ENCODE measurements at regions not wholly inside any gene's neighbourhood (a gene's known extent, or its start where the extent isn't known, plus 50 kb on each side); places are given as distances from the start of the nearest gene placed in this dataset.
"Not testable (repeated sequence)": the region's sequence is repeated elsewhere in the genome, so short reads cannot be mapped to it uniquely, and the experiment has no call there.

DNA sequence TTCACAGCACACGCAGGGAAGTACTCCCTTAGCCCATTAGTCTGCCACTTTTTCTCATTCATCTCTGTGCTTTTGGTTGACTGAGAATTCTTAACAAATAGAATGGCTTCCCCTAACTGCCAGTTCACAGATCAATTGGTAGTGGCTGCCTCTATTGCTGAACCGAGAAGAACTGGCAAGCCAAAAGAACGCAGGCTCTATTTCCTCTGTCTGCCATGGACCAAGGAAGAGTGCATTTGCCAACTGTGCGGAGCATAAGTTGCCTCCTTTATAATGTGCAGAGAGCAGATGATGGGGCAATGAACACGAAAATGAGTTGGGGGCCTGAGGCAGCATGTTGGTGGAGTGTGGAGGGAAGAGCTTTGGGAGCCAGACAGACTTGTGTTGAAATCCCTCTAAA is 483.1 kb upstream of the CAMK1G start:
- no peak for DNase-seq

DNA sequence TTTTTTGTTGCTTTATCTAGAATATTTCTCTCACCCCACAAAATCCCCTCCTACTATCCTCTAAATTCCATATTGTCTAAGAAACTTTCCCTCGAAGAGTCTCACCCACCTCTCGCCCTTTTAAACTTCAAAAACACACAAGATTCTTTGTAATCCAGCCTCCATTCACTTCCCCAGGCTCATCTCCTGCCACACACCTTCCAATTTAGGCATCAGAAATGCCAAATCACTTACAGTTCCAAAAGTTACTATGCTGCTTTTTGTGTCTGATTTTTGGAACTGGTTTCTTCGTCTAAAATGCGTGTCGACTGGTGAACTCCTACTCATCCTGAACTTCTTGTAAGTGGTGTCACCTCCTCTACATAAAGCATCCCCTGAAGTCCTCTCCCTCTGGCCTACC is 482.4 kb upstream of the CAMK1G start:
- DNase-seq, result no peak

DNA sequence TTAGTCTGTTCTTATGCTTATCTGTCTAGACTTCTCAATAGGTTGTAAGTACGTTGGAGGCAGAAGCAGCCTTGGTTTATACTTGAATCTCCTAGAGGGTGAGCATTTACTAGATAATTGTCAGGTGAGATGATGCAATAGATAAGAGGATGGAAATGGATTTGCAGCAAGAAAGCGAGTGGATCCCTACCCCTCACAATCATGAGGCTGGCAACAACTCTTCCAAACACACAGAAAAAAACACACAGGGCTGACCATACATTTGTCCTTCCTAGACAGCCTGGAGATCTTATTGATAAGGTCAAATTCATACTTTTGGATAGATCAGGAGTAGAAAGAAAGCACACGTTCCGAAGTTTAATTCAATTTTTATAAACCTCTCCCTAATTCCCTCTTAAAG is 481.4 kb upstream of the CAMK1G start:
- no peak for DNase-seq

DNA sequence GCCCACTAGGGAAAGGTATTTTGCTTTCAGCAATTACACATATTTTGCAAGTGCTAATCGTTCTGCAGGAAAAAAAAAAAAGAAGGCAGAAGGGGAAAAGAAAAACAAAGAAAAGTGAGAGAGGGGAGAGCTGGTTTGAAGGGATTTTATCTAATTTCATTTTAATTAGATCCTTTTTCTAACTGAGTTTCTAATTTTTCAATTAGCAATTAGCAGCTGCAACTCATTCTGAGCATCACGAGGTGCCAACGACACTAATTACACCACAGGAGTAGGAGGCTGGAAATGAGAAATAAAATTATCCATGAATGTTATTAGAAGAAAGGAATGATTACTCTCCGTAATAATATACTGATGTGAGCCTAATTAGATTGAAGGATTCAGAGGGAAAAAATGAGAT is 481.0 kb upstream of the CAMK1G start:
- no peak for DNase-seq

DNA sequence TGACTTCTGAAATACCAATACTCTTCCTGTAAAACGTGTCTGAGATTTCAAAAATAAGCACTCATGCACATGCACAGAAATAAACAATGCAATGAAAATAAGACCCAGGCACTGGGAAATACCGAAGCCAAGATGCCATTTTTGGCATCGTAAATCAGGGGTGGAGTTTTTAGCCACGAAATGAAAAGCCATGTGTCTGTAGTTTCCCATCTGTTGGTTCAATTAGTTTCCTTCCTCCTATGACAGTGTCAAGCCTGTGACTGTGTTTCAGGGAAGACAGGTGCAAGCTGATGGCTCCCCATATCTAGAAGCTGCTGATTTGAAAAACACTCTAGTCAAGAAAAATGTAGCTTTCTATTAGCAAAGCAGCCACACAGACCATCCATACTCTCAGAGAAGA is 480.4 kb upstream of the CAMK1G start:
- no peak for DNase-seq

DNA sequence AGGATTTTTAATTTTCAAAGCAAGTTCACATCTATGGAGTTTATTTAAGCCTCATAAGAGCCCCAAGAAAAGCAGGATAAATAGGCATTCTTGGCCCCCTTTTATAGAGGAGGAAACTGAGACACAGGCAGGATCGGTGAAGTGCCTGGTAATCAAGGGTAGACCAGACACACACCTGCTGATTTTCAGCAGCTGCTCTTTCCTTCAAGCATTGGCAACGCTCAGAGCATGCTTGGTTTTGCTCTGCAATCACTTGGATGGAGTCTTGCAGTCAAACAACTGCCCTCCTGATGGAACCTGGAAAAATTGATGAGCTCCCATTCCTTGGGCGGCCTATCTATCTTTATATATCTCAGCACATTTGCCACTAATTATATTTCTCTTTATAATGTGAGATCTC is 478.9 kb upstream of the CAMK1G start:
- DNase-seq, result no peak

DNA sequence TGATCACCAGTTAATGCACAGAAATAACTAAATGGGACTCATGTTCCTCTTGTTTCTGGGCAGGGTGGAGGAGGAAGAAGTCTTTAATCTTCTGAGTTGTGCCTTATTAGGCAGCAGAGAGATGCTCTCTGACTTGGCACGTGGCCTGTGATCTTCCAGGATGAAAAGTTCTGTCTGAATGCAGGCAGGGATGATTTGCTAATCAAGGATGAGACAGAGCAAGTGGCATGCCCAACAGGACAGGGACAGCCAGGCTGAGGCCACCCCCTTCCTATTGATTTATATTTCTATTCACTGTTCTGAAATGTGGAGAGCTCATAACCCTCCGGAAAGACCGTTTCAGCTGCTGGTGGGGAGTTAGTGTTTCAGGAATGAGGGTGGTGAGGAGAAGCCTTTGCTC is 477.8 kb upstream of the CAMK1G start:
- no peak for DNase-seq

DNA sequence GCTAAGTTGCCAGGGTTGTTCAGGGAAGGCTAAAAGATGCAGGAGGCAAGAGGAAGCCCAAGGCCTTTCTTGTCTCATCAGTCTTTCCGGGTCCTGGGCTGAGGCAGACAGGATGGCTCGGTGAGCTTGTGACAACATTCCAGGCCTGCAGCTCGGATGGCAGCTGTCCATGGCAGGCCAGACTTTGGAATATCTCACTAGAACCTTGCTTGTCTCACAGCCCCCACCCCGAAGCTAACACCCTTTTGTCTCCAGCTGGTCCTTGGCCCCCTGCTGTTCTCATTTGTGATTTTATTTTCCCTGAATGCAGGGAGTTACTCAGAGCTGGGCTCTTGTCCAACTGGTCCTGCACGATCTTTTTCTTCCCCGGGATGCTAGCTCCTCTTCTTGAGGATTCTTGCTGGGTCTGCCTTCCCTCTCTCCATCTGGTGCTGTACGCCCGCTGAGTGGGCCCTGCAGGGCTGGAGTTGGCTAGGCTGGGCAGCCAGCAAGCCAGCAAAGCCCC is 477.2 kb upstream of the CAMK1G start:
- DNase-seq, result no peak

DNA sequence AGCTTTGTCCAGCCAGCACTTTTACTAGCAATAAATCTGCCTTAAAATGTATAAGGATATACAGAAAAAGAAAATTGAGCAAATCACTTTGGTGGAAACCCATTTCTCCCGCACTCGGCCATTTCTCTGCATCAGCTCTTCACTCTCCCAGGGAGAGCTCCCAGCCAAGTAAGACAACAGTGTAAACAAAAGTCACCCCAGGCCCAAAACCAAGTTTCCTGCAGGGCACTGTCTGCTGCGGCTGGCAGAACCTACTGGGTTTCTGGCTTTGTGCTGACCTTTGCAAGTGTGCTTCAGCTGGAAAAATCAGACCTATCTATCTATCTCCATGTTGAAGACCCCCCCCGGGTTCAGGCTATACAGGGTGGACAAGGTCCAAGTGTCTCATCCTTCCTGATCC is 476.7 kb upstream of the CAMK1G start:
- no peak for DNase-seq

DNA sequence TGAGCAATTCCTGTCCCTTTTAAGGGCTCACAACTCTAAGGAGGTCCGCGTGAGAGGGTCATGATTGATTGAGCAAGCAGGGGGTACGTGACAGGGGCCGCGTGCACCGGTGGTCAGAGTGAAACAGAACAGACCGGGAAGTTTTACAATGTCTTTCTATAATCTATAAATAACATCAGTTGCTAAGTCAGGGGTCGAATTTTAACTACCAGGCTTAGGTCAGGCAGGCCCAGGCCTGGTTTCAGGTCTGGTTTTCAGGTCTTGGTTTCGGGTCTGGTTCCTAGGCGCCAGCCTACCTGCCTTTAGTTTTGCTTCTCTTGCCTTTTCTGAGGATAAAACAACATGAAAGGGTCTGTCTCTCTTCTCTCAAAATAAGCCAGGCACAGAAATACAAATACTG is 476.0 kb upstream of the CAMK1G start:
- DNase-seq, result no peak

DNA sequence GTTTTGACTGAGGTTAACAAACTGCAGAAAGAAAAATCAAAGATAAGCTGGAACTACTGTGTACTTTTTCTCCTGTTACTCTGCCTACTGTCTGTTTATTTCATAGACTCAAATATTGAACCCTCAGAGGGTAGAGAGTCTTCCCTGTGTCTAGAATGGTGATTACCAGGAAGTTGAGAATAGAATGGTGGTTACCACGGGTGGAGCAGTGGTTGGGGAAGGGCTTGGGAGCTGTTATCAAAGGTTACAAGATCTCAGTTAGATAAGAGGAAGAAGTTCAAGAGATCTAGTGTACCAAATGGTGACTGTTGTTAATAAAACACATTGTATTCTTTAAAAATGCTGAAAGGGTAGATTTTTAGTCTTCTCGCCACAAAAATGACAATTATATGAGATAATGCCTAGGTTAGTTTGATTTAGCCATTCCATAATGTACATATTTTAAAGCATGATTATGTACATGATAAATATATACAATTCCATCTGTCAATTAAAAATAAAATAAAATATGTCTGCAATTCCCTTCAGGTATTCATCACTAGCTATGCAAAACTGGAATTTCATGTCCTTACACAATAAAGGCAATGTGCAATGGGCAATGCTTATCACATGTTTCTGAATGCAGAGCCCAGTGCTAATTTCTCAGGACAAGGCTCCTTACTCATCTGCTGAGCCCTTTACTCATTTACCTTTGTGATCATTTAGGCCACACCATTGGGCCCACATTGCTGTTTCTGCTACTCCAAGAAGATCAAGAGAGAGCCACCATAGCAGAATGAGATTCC is 474.3 kb upstream of the CAMK1G start:
- DNase-seq, result no peak

DNA sequence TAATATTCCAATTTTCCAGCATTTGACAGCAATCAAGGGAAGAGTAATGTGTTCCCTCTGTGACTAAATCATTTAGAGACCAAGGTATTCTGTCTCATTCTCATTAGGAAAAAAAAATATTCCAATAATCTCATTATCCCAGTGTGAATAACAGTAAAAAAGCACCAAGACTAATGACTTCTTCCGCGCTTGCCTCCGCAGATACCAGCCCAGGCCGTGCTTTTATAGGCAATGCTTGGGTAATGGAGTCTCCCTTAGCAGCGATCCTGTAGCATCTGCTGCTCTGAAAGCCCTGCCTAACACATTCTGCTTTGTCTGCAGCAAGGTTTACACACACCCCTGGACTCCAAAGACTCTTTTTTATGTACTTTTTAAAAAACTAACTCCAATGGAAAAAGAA is 470.0 kb upstream of the CAMK1G start:
- no peak for DNase-seq

DNA sequence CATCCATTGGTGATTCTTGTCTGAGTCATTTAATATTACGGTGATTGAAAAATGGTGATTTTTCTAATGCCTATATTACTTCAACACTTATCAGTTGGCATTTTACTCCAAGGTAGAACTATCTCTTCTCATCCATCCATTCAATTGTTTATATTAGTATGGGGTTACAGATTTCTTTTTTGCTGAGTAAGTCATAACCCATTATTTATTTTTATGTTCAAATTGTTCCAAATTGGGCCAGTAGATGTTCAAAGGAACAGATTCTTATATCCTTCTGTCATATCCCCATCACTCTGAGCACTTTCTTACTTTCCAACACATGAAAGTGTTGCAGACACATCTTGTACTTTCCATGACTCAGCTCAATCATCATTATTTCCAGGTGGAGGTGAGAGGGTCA is 466.8 kb upstream of the CAMK1G start:
- DNase-seq, result no peak

DNA sequence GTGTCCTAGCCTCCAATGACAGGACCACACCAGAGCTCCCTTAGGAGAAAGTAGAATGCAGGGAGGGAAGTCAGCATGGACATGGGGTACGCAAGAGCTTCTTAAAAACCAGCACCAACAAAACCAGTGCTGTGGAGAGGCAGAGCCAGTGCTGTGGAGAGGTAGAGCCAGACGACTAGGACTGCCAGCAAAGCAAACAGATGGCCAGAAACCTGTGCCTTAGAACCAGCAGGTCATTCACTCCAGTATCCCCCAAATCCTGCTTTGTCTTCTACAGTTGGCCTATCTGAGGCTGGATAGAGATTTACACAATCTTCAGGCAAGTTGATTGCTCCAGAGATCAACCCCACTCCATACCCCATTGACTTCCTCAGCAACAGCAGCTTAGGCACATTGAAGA is 459.9 kb upstream of the CAMK1G start:
- DNase-seq, result no peak

DNA sequence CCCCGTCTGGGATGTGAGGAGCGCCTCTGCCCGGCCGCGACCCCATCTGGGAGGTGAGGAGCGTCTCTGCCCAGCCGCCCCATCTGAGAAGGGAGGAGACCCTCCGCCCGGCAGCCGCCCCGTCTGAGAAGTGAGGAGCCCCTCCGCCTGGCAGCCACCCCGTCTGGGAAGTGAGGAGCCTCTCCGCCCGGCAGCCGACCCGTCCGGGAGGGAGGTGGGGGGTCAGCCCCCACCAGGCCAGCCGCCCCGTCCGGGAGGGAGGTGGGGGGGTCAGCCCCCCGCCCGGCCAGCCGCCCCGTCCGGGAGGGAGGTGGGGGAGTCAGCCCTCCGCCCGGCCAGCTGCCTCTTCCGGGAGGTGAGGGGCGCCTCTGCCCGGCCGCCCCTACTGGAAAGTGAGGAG is 454.4 kb upstream of the CAMK1G start:
- DNase-seq, result not testable (repeated sequence)

DNA sequence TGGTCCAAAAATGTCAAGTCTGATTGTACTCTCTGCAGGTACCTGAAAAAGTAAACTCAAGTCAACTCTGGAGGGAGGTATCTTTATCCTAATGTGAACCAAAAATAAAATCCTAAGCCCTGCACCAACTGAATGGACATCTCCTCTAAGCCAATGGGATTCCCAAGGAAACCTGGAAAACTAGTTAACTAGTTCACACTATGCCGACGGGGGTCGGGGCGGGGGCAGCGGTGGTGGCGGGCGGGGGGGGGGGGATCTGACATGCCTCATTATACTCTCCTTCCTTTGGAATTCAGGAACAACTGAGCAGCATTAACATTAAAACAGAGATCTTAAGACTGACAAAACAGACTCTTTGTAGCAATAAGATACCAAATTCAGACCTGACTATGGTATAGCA is 452.6 kb upstream of the CAMK1G start:
- no peak for DNase-seq

DNA sequence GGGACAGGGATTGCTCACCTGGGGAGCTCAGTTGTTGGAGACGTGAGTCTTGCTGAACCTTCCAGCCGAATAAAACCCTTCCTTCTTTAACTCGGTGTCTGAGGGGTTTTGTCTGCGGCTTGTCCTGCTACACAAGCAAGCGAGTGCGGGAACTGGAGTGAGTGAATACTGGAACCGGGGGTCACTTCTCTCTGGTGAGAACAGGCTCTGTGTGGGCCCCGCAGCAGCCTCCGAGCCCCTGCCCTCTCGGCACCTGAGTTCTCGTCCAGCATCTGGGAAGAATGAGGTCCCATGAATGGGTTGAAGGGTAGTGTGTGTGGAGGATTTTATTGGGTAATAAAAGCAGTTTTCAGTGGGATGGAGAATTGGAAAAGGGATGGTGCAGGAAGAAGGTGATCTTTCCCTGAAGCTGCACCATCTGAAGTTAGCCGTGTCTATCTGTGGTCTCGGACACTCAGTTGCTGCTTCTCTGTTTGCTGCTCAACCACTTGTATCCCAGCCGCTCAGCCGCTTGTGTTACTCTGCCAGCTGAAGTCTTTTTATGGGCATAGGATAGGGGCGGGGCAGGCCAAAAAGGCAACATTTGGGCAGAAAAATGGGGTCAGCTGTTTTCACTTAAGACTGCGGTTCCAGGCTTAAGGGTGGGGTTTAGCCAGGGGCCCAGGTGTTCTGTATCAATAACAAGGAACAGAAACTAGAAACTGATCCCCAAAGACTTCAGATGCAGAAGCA is 450.6 kb upstream of the CAMK1G start:
- DNase-seq, result no peak

DNA sequence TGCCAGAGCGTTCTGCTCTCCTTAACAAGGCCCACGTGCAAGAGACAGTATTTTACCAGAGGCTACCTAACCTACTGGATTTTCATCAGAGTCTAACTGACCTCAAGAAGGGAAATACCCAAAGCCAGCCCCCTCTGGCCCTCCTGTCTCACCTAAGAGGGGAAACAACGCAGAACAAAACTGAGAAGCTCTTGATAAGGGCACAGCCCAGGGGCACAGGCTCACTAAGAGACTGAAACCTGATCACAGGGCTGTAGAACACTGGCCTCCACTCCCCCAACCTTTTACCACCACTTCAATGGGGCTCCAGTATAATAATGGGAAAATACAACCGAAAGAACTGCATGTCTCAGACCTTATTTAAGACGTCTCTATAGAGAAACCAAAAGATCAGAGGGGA is 449.5 kb upstream of the CAMK1G start:
- DNase-seq, result no peak

DNA sequence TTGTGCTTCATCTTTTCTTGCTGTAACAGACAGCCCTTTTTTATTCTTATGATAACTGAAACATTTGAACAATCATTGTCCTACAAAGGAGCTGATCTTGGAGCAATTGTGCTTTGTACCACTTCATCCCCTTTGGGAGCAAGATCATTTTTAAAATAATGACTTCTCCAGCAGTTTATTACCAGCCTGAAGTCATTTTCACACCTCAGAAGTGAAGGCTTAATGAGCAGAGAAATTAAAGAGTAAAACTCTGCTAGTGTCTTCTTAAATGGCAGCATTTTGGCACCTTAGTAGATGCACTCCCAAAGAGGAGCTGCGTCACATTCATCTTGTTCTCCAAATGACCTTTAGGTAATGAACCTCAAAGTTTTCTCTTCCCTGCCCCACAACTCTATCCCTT is 439.6 kb upstream of the CAMK1G start:
- no peak for DNase-seq

DNA sequence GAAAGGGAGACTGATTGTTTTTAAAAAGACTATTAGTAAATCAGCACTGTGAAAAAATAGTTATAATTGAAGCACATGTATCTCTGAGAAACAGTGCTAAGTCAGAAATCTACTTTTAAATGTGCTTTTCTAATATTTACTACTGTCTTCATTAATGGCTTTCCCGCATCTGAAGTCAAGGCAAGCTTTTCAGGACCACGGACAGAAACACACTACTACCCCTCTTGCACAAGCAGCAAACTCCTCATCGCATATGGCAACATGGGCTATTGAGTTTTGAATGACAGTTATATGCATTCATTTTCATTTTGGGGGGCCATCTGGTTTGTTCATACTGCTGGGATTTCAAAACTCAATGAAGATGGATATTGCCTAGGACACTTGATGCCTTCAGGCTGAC is 433.4 kb upstream of the CAMK1G start:
- DNase-seq, result no peak

DNA sequence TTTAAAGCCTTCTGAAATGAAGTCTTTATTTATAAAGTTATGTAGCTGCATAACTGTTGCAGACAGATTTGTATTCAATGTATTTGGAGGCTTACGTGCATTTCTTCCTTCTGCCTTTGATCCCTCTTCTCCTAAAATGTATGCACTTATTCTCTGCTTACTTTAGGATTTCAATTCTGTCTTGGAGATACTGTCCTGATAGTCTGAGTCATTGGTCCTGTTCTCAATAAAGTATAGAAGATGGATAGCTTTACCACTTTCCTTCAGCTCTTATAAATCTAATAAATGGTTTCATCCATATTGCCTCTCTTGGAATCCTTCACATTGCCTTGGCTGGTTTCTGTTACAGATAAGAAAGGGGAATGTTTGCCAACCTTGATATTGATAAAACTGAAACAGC is 430.1 kb upstream of the CAMK1G start:
- DNase-seq, result no peak

DNA sequence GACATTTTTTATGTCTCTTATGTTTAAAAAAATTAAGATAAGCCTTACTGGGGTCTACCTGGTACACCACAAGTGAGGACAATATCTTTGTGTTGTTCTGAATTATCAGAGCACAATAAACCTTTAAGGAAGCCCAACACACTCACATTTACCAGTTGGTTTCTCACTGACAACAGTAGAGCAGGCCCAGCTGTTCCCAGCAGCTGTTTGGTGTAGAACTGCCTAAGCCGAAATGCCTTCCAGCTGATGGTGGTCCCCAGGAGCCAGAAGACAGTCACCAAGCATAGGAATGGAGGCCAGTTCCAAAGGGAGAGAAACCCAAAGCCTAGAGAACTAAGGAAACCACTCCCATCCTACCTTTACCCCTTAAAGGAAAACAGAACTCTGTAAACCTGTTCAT is 428.6 kb upstream of the CAMK1G start:
- DNase-seq, result no peak

DNA sequence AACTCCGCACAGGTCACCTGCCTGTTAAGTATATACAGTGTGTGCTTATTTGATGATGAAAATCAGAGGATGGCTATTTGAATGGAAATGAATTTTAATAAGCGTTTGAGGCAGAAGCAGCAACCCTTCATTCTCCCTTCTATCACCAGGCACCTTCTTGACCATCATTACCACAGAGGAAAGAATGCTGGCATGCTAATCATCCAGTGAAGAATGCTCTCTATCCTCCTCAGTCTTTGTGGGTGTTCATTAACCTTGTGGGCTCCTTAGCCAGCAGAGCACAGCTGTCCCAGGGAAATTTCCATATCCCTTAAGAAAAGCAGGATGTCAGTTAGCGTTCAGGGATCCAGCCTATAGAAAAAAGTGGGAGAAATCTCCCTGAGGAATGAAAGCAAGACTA is 428.0 kb upstream of the CAMK1G start:
- no peak for DNase-seq

DNA sequence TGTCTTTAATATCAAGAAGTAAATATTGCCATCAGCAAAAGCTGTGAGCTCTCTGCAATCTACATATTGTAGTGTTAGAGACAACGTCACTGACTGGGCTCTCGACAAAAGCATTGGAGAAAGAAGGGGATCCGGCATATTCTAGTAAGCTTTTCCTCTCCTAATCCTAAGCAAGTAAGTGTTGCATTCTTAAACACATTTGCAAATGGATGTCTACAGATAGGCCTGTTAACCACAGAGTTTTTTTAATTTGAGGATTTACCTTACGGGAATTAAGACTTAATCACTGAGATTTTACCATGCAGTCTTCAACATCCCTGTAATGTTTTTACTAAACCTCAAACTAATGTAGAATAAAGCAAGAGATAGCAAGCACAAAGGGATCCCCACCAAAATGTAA is 426.5 kb upstream of the CAMK1G start:
- no peak for DNase-seq

Data from activated CD4-positive, alpha-beta T cell treated with anti-CD3 and anti-CD28 coated beads, Interleukin-2, amount 50 U/mL, for 48 hours (primary cell).